Esophagus muscularis mucosa (tissue), 4 donors: ENCODE measurements at regions not wholly inside any gene's neighbourhood (a gene's known extent, or its start where the extent isn't known, plus 50 kb on each side); places are given as distances from the start of the nearest gene placed in this dataset.

ENCODE experiments used
- DNase-seq: peaks from one replicate; pipeline ENCODE4 v3.0.0-alpha.2; 2017; ENCODE audit errors: extremely low spot score
- H3K27ac ChIP-seq, 4 donors: fragments of 200-600 bp; sonication (generic); replicated peaks in 1 of 4; 1 replicate in 3 of 4; 2 replicates in 1 of 4; pipeline ENCODE4 v1.5.1; 2016 to 2019; ENCODE audit warnings: mild to moderate bottlenecking in 1 of 4
- H3K27me3 ChIP-seq, 4 donors: fragments of 200-600 bp; sonication (generic); one replicate each; pipeline versions ENCODE4 v1.5.1 to v1.6.0; 2016 to 2019
- H3K36me3 ChIP-seq, 4 donors: fragments of 200-600 bp; sonication (generic); one replicate each; pipeline ENCODE4 v1.5.1; 2016 to 2019
- H3K4me1 ChIP-seq, 4 donors: fragments of 200-600 bp; sonication (generic); one replicate each; pipeline ENCODE4 v1.5.1; 2016 to 2019
- H3K4me3 ChIP-seq, 4 donors: fragments of 200-600 bp; sonication (generic); 1 replicate in 2 of 4; 2 replicates in 2 of 4; pipeline ENCODE4 v1.5.1; 2016 to 2019; ENCODE audit warnings: mild to moderate bottlenecking in 4 of 4, moderate library complexity in 1 of 4
- H3K9me3 ChIP-seq, 4 donors: fragments of 200-600 bp; sonication (generic); 1 replicate in 3 of 4; 2 replicates in 1 of 4; pipeline ENCODE4 v1.5.1; 2016 to 2019
- EP300 ChIP-seq: sonication (generic); formaldehyde crosslinking; IDR thresholded peaks from one replicate; pipeline ENCODE4 v1.6.1; 2017; ENCODE audit warnings: antibody characterized with exemption
- POLR2A ChIP-seq: fragments of 450-650 bp; IDR thresholded peaks from one replicate; pipeline ENCODE4 v1.6.1; 2017; ENCODE audit warnings: antibody characterized with exemption, moderate library complexity, mild to moderate bottlenecking, low read depth
- POLR2AphosphoS5 ChIP-seq, 2 donors: sonication (generic); formaldehyde crosslinking; IDR thresholded peaks; one replicate each; pipeline ENCODE4 v1.6.1; 2017; ENCODE audit warnings: antibody characterized with exemption in 2 of 2
- WGBS: methylation state at CpG from one replicate; pipeline ENCODE4 v1.1.5; 2018; 5-methylcytosine and 5-hydroxymethylcytosine counted together
- intact Hi-C: fragments of 100-400 bp; cut with DNase I; formaldehyde crosslinking; loops from one replicate; pipeline ENCODE4 v1.15.1; 2023
- TF ChIP-seq, protein P1 (sequence below), 3 experiments: fragments of 200-600 bp in 2 of 3; fragments of 450-650 bp in 1 of 3; sonication (generic) in 2 of 3; IDR thresholded peaks; one replicate each; pipeline ENCODE4 v1.5.1; 2017 to 2019; ENCODE audit warnings: antibody characterized with exemption in 3 of 3, mild to moderate bottlenecking in 2 of 3, moderate library complexity in 1 of 3

- intact Hi-C loops = no loop called here
- Histone ChIP-seq H3K4me1 (peaks cover 0 to 6% (median 0%) of the 10 kb centered on the region in 4 donors), H3K27me3 (peaks cover 0 to 14% (median 0%) of the 10 kb centered on the region in 4 donors), H3K36me3 (no peaks in the 10 kb centered on the region), H3K9me3 (no peaks in the 10 kb centered on the region), H3K4me3 (no peak overlapping the region), H3K27ac (no peak overlapping the region)
- WGBS = 92% methylated on average over 11 of the region's 18 CpGs
- TF ChIP-seq, protein P1, sequence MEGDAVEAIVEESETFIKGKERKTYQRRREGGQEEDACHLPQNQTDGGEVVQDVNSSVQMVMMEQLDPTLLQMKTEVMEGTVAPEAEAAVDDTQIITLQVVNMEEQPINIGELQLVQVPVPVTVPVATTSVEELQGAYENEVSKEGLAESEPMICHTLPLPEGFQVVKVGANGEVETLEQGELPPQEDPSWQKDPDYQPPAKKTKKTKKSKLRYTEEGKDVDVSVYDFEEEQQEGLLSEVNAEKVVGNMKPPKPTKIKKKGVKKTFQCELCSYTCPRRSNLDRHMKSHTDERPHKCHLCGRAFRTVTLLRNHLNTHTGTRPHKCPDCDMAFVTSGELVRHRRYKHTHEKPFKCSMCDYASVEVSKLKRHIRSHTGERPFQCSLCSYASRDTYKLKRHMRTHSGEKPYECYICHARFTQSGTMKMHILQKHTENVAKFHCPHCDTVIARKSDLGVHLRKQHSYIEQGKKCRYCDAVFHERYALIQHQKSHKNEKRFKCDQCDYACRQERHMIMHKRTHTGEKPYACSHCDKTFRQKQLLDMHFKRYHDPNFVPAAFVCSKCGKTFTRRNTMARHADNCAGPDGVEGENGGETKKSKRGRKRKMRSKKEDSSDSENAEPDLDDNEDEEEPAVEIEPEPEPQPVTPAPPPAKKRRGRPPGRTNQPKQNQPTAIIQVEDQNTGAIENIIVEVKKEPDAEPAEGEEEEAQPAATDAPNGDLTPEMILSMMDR (IDR thresholded peaks at IDR 0.05) = no peak
- TF ChIP-seq POLR2AphosphoS5 (IDR thresholded peaks at IDR 0.05) = no peak
- no peak for TF ChIP-seq POLR2A
- no peak for TF ChIP-seq EP300
- DNase-seq = no peak
These were observed 94.5 kb downstream of the METRNL start for GRCh38 chr17:83173914-83174361.

DNA sequence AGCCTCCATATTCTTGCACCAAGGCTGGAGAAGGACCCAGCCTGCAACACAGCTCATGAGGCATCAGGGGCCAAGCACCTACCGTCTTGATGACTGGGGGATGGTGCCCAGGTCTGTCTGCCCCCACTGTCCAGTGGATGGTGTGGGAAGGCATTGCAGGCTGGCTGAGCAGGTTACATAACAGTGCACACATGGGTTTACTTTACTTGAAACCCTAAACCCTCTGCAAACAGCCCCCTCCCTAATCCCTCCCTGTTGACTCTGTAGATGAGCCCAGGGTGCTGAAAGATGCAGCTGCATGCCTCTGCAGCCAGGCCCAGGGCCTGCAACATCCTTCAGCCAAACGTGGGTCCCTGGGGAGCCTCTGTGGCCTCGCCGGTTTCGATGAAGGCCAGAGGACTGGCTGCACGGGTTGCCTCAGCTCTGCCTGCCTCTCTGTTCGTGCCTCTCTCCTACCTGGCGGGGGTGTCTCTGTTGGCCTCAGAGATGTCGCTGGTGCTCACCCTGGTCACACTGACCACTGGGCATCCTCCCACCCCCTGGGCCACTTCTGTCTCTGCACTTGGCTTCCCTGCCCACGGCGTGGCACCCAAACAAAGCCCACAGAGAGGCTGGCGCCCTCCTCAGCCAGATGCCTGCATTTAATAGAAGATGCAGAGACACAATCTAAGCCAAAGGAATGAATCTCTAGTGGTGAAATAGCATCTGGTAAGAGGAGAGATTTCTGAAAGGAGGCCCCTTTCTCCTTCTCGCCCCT lies 95.1 kb downstream of the METRNL start:
- no peak for TF ChIP-seq POLR2A
- TF ChIP-seq POLR2AphosphoS5 (IDR thresholded peaks at IDR 0.05) = no peak
- TF ChIP-seq, protein P1 (IDR thresholded peaks at IDR 0.05) = no peak
- no peak for TF ChIP-seq EP300
- Histone ChIP-seq H3K27ac (no peak overlapping the region), H3K36me3 (no peaks in the 10 kb centered on the region), H3K4me3 (no peak overlapping the region), H3K9me3 (no peaks in the 10 kb centered on the region), H3K4me1 (peaks cover 0 to 6% (median 0%) of the 10 kb centered on the region in 4 donors), H3K27me3 (peaks cover 0 to 14% (median 0%) of the 10 kb centered on the region in 4 donors)
- WGBS = 85% methylated on average over 6 of the region's 13 CpGs
- intact Hi-C loops = no loop called here
- no peak for DNase-seq

DNA sequence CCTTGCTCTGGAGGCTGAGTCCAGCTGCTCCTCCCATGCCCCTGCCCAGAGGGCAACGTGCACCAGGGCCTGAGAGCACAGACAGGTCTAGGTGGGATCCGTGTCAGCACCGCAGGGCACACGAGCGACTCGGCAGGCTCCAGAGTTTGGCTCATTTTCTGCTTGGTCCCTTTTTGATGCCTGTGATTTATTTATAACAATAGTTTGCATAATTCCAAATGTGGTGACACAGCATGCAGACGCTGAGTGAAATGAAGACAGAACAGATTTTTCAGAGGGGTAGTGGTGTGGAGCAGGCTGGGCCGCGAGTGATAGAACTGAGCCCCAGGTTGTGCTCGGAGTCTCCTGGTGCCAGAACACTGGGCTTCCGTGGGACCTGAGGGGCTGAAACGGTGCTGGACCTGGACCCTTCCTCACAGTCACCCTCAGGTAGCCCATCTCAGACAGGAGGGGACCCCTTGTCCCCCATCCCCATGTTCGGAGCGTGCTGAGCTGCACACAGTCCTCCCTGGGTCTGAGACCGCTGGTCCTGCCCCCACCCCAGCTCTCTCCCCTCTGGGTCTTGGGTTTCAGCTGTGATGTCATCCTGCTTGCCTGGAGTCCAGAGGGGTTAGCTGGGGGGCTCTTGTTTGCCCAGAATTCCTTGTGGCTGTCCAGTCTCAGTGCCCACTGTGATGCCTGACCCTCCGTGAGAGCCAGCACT lies 95.9 kb downstream of the METRNL start:
- Histone ChIP-seq H3K4me1 (peaks cover 0 to 6% (median 0%) of the 10 kb centered on the region in 4 donors), H3K27ac (no peak overlapping the region), H3K27me3 (peaks cover 0 to 12% (median 0%) of the 10 kb centered on the region in 4 donors), H3K4me3 (no peak overlapping the region), H3K9me3 (no peaks in the 10 kb centered on the region), H3K36me3 (no peaks in the 10 kb centered on the region)
- DNase-seq = no peak
- TF ChIP-seq POLR2AphosphoS5 (IDR thresholded peaks at IDR 0.05) (no peak), EP300 (no peak), POLR2A (no peak)
- TF ChIP-seq, protein P1 (IDR thresholded peaks at IDR 0.05) = no peak
- WGBS = 87% methylated on average over 13 of the region's 16 CpGs
- intact Hi-C loops = no loop called here

DNA sequence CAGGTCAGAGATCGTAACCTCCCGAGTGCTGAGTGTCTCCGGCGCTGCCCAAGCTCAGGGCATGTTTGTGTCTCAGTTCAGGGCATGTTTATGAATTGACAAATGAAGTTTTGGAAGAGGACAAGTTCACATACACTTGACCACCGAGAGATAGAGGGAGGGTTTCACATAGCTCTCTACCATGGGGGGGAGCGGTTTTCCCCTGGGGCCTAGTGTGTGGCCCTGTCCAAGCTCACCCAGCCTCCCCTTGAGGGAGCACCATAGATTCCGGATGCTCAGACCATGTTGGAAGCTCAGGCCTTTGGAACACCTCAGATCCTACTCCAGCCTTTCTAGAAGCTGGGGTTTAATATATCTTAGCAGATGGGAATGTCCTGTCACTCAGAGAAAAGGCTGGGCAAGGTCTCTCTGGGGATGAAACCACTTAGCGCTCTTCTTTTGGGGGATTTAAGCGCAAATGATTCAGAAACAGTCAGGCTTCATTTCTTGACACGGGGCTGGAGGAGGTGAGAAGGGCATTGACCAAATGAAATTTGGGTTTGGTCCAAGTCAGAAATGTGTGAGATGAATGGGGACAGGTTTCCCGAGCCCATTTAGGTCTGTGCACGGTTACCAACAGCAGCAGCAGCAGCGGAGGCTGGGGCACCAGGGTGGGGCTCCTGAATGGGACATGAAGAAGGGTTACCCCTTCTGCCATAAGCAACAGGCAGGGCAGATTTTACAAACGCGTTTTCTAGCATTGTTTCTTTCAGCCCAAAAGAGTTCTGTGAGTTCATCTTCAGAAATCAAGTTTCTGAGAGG lies 96.6 kb downstream of the METRNL start:
- H3K9me3 ChIP-seq = no peaks in the 10 kb centered on the region
- WGBS = 86% methylated on average over 15 of the region's 15 CpGs
- H3K4me3 ChIP-seq = no peak overlapping the region
- TF ChIP-seq EP300 = no peak
- TF ChIP-seq, protein P1 (IDR thresholded peaks at IDR 0.05) = no peak
- TF ChIP-seq POLR2AphosphoS5 (IDR thresholded peaks at IDR 0.05) = no peak
- TF ChIP-seq POLR2A = no peak
- peak; percentile 57 for DNase-seq
- H3K36me3 ChIP-seq = no peaks in the 10 kb centered on the region
- no peak overlapping the region for H3K27ac ChIP-seq
- peaks cover 0 to 8% (median 0%) of the 10 kb centered on the region in 4 donors for H3K27me3 ChIP-seq
- peaks cover 0 to 6% (median 0%) of the 10 kb centered on the region in 4 donors for H3K4me1 ChIP-seq
- intact Hi-C loops = no loop called here
